GM21390 (cell line): ENCODE measurements at regions not wholly inside any gene's neighbourhood (a gene's known extent, or its start where the extent isn't known, plus 50 kb on each side); places are given as distances from the start of the nearest gene placed in this dataset.
"Not testable (repeated sequence)": the region's sequence is repeated elsewhere in the genome, so short reads cannot be mapped to it uniquely, and the experiment has no call there.

Experiments used
- ATAC-seq: cut with Tn5 transposase; IDR thresholded peaks from one replicate; pipeline ENCODE4 v1.9.1; 2021; ENCODE audit not compliant: unreplicated experiment

DNA sequence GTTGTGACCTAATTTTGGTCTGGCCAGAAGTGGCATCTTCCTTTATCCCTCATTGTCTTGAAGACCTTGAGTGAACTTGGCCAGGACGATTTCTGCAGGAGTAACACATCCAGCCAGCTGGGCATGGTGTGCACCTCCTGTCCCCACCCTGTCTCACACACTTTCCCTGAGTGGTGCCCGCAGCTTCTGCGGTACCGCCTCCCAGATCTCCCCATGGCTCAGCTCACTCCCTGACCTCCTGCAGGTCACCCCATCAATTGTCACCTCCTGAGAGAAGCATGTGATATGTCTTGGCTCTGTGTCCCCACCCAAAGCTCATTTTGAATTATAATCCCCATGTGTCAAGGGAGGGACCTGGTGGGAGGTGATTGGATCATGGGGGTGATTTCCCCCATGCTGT, 50.2 kb upstream of the TP53I11 start:
- no peak for ATAC-seq

DNA sequence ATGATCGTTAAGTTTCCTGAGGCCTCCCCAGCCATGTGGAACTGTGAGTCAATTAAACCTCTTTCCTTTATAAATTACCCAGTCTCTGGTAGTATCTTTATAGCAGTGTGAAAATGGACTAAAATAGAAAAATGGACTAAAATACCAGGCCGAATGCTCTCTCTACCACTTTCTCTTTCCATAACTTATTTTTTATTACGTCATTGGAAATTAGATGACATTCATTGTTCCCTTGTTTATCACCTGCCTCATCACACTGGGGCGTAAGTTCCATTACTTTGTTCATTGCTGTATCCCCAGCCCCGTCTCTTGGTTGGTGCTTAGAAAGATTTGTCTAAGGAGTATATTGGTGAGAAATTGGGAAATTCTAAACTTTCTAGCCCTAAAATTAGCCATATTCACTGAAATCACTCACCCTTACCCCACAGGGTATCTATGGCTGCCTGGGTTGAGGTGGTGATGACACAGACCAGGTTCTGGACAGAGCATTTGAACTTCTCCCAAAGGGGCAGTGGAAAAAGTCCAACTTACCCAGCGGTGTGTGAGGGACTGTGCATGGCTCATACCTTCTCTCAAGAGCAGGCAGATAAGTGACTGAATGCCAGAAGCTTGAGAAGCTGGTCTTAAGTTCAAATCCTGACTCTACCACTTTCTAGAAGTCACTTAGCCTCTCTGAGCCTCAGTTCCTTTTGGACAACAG, 50.9 kb upstream of the TP53I11 start:
- no peak for ATAC-seq

DNA sequence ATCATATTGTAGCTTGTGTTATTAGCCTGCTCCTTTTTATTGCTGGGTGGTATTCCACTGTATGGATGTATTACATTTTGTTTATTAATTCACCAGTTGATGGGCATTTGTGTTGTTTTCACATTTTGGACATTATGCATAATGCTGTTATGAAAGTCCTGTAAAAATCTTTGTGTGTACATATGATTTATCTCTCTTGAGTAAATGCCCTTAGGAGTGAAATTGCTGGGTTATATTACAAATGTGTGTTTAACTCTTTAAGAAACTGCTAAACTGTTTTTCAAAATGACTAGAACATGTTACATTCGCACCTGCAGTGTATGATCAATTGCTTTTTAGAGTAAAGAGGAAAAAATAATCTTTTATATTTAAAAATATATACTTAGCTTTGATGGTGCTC, 54.4 kb upstream of the TP53I11 start:
- ATAC-seq = no peak

DNA sequence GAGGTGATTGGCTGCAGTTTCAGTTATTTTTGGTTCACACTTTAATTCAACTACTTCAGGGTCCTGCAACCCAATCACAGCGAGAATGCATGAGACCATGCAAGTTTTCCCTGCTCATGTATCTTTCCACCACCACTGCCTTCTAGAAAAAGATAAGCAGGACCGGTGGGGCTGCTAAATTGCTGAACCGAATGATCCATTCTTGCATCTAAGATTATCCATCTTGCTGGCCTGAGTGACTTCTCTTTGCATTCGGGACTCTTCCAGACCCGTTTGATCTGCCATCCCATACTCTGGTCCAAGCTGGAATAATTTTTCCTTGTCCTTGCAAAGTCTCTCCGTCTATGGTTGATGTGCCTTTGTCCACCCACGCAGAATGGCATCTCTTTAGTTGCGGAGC, 56.3 kb upstream of the TP53I11 start:
- ATAC-seq = no peak

DNA sequence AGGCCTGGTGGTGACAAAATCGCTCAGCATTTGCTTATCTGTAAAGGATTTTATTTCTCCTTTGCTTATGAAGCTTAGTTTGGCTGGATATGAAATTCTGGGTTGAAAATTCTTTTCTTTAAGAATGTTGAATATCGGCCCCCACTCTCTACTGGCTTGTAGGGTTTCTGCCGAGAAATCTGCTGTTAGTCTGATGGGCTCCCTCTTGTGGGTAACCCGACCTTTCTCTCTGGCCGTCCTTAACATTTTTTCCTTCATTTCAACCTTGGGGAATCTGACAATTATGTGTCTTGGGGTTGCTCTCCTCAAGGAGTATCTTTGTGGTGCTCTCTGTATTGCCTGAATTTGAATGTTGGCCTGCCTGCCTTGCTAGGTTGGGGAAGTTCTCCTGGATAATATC, 65.3 kb upstream of the TP53I11 start:
- not testable (repeated sequence) for ATAC-seq

DNA sequence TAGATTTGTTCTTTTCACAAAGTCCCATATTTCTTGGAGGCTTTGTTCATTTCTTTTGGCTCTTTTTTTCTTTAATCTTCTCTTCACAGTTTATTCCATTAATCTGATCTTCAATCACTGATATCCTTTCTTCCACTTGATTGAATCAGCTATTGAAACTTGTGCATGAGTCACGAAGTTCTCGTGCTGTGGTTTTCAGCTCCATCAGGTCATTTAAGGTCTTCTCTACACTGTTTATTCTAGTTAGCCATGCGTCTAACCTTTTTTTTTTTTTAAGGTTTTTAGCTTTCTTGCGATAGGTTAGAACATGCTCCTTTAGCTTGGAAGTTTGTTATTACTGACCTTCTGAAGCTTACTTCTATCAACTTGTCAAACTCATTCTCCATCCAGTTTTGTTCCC, 65.8 kb upstream of the TP53I11 start:
- ATAC-seq = not testable (repeated sequence)

DNA sequence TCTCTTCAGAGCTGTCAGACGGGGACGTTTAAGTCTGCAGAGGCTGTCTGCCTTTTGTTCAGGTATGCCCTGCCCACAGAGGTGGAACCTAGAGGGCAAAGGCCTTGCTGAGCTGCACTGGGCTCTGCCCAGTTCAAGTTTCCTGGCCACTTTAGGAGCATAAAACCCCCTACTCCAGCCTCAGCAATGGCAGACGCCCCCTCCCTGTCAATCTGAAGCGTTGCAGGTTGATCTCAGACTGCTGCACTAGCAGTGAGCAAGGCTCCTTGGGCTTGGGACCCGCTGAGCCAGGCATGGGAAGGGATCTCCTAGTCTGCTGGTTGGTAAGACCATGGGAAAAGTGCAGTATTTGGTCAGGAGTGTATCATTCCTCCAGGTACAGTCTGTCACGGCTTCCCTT, 66.6 kb upstream of the TP53I11 start:
- no peak for ATAC-seq

DNA sequence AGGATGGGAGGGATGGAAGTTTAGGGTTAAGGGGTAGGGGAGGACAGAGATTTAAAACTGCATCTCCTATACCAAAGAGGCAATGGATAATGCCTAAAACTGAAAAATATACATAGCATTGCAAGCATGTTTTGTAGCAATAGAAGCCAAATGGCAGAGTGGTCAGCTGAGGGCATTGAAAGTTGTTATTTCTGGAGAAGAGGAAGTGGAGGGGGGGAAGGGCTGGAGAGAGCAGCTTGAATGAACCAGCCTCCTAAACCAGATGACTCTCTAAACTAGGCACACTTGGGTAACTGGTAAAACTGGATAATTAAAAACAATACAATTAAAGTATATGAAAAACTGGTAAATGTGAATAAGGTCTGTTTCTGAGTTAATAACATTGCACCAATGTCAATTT, 70.3 kb upstream of the TP53I11 start:
- no peak for ATAC-seq

DNA sequence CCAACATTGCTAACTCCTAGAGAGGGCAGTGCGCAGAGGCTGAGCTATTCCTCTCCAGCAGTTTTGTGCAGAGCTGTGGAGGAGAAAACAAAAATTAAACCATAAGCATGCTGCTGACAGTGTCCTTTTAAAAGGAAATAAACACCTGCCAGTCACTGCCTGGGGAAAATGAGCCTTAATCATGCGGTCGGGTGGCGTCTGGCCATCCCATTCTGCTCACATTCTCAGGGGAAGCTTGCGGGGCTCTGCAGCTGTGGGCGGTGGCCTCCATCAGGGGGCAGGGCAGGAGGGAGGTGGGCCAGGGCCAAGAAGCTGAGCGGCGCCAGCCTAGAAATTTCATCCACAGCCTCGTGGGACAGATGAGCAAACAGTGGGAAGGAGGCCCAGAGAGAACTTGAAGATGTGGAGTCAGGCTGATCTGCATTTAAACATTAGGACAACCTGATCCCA, 71.0 kb upstream of the TP53I11 start:
- ATAC-seq = no peak

DNA sequence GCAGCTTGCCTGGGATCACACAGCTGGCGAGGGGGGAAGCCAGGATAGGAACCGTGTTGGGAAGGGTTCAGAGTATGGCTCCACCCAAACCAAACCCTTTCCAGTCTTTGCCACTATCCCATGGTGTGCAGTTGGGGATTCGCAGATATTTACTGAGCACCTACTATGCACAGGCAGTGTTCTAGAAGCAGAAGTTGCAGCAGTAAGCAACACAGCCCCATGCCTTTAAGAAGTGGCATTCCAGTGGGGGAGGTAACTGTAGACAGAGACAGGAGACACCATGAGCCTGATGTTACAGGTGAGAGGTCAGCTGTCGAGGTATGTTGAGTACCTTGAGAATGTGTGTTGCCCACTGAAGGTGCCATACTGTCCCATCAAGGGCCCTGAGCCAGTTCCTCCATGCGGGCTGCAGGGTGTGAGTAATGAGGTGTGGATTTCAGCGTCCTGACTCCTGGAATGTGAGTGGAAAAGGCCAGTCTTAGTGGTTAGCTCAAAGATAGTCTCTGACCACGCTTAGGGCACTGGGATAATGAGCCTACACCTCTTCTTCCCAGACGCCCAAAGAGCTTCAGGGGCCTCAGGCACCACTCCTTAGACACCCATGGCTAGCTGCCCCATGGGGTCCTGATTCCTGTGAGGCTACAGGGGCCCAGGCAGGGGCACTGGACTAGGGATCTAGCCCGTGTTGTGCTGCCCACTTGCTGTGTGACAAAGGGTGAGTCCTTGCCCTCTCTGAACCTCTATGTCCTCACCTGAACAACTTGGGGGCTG, 71.8 kb upstream of the TP53I11 start:
- no peak for ATAC-seq

DNA sequence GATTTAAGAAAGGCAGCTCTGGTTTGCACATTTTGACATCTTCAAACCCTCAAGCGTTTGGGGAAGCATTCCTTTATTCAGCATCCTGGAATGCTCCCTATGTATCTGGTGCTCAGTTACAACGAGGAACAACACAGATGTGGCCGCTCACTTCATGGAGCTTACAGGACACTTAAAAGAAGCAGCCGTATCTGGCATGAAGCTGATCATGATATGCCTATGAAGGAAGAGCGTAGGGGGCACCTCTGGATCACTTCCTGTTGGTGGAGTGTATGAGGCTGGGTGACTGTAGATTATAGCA, 72.3 kb upstream of the TP53I11 start:
- ATAC-seq = no peak

DNA sequence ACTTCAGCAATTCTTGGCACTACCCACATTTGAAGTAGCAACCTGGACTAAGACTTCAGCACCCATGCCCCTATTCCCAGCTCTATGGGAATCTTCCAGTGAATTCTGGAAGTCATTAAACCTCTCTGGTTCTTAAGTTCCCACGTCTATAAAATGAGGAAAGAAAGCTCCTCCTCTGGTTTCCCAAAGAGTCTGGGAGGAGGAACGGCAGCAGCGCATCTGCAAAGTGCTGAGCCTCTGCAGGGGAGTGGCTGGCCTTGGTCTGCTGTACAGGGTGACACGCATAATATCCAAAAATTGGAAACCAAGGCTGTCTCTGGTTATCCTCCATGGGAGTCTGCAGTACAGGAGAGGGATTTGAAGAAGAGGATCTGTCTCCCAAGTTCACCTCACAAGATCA, 73.6 kb upstream of the TP53I11 start:
- ATAC-seq = no peak

DNA sequence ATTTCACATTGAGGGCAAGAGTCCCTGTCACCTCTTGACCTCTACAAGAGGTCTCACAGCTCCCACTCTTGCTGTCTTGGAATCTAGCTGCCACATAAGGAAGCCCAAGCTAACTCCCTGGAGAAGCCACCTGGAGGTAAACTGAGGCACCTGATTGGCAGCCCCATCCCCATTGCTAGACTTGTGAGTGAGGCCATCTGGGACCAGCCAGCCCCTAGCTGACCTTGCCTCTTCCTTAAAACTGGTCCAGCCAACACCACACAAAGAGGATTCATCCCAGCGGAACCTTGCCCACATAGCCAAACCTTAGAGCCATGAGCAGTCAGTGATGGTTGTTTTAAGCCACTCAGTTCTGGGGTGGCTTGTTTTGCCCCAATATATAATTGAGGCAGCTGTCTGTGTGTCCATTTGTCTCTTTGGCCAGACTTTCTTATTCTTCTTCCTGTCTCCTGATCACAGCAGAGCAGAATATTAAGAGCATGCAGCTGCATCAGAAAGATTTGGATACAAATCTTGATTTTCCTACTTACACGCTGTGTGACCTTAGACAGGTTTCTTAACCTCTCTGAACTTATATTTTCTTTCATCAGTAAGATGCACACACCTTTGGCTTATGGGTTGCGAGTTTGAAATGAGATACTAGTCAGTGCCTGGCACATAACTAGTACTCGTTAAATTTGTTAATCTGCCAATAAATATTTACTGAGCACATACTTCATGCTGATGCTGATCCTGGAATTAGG, 74.3 kb upstream of the TP53I11 start:
- ATAC-seq = no peak

DNA sequence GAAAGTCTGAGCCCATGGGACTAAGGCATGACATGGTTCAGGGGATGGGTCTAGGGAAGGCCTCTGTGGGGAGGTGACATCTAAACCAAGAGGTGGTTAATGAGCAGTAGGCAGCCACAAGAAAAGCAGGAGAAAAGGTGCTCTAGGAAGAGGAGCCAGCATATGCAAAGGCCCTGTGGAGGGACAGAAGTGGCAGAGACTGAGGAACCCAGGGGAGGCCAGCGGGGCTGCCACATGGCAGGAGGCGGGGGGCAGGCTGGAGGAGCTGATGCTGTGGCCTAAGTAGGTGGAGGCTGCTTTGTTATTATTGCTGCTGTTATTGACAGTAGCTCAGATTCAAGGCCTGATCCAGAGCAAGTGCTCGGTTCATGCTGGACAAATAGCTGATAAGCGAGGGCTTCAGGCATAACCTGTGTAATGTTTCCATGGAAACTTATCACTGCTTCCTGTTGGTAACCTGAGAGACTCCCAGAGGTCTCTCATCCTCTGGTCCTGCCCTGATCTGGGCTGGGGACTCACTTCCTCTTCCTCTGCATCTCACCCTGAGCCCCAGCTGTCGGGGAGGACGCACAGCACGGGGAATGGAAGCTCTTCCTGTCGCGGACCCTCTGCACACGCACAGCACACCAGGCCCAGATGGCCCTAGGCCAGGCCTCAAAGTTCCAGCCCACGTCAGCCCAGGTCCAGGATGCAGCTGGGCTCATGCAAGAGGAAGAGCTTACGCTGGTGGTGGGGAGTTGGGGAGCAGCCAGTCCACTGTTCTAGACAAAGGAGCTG, 75.2 kb upstream of the TP53I11 start:
- ATAC-seq = peak; percentile 75

DNA sequence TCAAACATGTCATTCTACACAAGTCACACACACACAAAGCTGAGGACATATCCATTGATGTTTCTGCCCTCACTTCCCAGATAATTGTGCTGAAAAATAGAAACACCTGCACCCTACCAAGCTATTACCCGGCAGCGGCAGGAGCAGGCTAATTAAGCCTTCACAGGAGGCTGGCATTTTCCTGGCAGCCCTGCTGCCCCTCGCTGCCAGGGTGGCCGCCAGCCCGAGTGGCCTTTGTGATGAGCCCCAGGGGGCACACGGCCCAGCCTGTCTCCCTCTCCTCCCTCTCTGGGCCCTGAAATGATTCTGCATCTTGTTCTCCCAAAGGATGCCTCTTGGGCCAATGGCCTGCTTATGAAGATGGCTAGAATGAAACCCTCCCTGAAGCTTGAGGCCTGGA, 76.2 kb upstream of the TP53I11 start:
- ATAC-seq = no peak

DNA sequence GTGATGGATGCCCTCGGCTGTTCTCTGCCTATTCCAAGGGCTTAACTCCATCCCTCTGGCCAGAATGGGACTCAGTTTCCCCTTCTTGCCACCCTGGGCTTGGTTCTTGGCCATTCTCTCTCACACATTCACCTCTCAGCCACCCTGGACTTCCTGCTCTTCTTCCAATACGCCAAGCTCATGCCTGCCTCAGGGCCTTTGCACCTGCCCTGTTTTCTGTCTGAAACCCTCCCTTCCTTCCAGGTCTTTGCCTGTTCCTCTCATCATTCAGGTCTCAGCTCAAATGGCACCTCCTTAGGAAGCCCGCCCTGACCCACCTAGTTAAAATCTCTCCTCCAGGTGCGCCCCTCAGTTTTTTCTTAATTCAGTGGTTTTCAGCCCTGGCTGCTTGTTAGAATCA, 76.6 kb upstream of the TP53I11 start:
- no peak for ATAC-seq

DNA sequence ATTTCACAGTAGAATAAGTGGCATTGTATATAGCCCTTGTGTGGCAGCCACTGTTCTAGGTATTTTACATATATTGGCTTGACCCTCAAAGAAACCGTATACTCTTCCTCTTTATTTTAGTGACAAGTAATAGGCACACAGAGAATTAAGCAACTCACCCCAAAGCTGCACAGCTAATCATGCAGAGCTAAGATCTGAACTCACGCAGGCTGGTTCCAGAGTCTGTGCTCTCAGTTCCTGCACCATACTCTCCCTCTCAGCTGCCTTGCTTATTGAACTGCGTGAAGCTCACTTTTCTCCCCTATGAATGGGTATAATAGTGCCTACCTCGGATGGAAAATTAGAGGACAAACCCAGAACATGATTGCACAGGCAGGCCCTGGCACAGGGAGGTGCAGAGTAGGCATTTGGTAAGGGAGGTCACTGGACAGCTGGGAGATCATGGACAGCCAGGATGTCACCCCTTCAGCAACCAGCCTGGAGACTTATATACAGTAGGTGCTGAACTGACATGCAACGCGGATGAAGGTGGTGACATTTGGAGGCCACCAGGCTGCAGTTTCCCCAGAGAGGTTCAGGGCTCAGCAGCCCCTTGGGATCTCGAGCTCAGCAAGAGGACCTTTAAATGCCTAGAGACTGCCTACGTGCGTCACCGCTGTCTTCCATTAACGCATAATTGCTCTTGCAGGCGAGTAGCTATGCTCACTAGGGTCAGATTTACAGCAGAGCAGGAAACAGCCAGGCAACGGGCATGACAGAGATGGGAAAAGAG, 78.4 kb upstream of the TP53I11 start:
- ATAC-seq = no peak

DNA sequence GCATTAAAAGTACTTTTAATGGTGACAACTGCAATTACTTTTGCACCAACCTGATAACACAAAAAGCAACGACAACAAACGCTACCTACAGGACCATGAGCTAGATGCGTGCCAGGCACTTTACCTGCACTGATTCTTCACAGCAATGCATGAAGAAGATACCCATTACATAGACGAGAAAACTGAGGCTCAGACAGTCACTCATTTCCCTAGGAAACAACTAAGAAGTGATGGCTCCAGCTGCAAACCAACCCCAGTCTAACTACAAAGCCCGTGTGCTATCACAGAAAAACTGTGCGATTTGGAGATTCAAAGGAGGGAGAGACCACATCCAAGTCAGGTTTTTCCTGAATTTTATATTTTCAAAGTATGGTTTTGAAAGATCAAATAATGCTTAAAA, 80.1 kb upstream of the TP53I11 start:
- no peak for ATAC-seq

DNA sequence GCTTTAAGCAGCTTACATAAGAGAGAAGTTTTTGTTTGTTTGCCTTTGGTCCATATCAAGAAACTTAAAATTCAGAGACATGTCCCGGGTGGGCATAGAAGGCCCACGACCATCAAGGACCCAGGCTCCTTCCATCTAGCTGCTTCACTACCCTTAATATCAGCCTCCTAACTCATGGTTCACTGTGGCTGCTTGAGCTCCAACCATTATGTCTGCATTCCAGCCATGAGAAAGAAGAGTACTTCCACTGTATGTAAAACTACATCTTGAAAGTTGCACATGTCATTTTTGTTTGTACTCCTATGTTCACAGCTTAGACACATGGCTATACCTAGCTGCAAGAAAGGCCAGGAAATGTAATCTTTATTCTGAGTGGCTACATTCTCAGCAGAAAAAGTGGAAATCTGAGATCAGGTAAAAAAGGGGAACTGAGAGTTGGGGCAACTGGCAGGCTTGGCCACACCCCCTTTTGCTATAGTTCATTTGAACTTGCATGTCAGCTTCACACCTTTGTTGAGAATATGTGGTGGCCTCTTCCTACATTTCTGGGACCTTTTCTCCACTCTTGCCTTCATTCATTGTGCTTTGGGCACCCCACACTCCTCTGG, 81.3 kb upstream of the TP53I11 start:
- peak; percentile 96 for ATAC-seq

DNA sequence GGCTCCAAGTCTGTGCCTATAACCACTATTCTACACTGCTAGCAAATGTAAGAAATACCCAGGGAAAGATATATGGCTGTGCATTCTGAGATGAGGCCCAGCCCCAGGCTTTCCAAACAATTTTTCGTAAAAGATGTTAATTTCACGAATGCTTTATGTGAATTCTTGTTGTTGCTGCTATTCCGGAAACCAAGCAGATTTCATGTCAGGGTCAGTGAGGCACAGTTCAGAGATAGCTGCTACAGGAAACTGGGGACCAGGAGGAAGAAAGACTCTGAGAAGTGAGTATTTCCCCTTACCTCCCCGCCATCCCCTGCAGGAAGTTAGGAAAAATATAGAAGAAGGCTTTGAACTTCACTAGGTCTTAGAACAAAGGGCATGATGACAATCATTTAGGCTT, 84.7 kb upstream of the TP53I11 start:
- ATAC-seq = no peak
